ENCODE measurements at regions not wholly inside any gene's neighbourhood (a gene's known extent, or its start where the extent isn't known, plus 50 kb on each side); places are given as distances from the start of the nearest gene placed in this dataset.
"Not testable (repeated sequence)": the region's sequence is repeated elsewhere in the genome, so short reads cannot be mapped to it uniquely, and the experiment has no call there.

DNA sequence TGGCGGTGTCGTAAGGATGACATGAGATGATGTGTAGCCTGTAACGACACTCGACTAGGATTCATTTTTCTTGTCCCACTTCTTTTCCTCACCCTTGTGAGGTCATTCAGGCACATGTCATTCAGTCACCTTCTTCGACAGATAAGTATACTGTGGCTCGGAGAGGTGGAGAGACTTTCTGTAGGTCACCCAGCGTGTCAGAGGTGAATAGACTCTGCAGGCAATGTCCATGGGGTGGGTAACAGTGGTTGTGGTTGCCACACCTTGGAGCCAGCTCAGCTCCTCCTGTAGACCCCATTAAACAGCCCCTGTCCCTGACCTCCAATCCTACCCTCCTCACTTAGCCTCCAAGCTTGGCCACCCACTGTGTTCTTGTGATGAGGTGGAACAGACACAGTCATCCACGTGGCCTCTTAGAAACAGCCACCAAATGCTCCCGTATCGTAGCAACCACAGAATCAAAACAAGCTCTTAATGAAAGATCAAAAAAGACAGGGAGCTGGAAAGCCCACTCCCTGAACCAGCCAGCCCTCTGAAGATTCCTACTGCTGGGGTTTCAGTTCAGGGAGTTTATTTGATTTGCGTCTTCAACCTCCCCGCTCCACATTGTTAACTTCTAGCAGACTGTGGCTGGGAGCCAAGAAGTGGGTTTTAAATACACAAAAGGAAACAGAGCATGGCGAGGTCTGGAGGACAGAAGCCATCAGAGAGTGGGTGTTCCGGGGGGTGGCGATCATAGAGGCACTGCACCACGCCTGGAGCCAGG lies 89.0 kb upstream of the GRK3 start:
- TF ChIP-seq, protein P1, sequence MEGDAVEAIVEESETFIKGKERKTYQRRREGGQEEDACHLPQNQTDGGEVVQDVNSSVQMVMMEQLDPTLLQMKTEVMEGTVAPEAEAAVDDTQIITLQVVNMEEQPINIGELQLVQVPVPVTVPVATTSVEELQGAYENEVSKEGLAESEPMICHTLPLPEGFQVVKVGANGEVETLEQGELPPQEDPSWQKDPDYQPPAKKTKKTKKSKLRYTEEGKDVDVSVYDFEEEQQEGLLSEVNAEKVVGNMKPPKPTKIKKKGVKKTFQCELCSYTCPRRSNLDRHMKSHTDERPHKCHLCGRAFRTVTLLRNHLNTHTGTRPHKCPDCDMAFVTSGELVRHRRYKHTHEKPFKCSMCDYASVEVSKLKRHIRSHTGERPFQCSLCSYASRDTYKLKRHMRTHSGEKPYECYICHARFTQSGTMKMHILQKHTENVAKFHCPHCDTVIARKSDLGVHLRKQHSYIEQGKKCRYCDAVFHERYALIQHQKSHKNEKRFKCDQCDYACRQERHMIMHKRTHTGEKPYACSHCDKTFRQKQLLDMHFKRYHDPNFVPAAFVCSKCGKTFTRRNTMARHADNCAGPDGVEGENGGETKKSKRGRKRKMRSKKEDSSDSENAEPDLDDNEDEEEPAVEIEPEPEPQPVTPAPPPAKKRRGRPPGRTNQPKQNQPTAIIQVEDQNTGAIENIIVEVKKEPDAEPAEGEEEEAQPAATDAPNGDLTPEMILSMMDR (IDR thresholded peaks at IDR 0.05; ENCODE audit: insufficient read depth, low read length, poor library complexity, severe bottlenecking) = no peak
- no peak overlapping the region for H3K4me3 ChIP-seq (replicated peaks; ENCODE audit: low read depth, low read length)
- H3K36me3 ChIP-seq (ENCODE audit: control insufficient read depth, insufficient read depth, low read length) = no peaks in the 10 kb centered on the region
- DNase-seq (ENCODE audit: extremely low read depth, insufficient read length) = no peak
- no peaks in the 10 kb centered on the region for H3K27me3 ChIP-seq (replicated peaks; ENCODE audit: control insufficient read depth, insufficient read depth, low read length)

DNA sequence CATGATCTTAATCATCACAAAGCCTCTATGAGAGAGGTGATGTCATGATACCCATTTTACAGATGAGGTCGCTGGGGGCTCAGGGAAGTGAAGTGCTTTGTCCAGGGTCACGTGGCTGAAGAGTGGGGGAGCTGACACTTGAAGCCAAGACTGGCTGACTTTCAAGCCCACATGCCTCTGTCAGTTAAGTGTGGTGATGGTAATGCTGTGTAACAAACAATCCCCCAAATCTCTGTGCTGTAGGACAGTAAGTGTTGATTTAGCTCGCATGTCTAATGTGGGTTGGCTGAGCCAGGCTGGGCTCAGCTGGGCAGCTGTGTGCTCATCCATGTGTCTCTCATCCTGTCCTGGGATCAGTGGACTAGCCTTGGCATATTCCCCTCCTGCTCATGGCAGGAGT lies 87.1 kb upstream of the GRK3 start:
- no peak overlapping the region for H3K4me3 ChIP-seq (replicated peaks; ENCODE audit: low read depth, low read length)
- H3K36me3 ChIP-seq (ENCODE audit: control insufficient read depth, insufficient read depth, low read length) = no peaks in the 10 kb centered on the region
- DNase-seq (ENCODE audit: extremely low read depth, insufficient read length) = no peak
- TF ChIP-seq, protein P1 (IDR thresholded peaks at IDR 0.05; ENCODE audit: insufficient read depth, low read length, poor library complexity, severe bottlenecking) = no peak
- no peaks in the 10 kb centered on the region for H3K27me3 ChIP-seq (replicated peaks; ENCODE audit: control insufficient read depth, insufficient read depth, low read length)

DNA sequence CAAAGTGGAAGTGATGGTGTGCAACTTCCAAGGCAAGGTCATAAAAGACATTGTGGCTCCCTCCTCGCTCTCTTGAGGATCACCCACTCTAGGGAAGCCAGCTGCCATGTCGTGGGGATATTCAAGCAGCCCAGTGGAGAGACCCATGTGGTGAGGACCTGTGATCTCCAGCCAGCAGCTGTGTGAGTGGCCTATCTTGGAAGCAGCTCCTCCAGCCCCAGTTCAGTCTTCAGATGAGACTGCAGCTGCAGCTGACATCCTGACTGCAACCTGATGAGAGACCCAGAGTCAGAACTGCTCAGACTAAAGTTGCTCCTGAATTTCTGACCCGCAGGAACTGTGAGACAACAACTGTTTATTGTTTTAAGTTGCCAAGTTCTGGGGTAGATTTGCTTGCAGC lies 86.4 kb upstream of the GRK3 start:
- no peaks in the 10 kb centered on the region for H3K27me3 ChIP-seq (replicated peaks; ENCODE audit: control insufficient read depth, insufficient read depth, low read length)
- H3K4me3 ChIP-seq (replicated peaks; ENCODE audit: low read depth, low read length) = no peak overlapping the region
- DNase-seq (ENCODE audit: extremely low read depth, insufficient read length) = no peak
- TF ChIP-seq, protein P1 (IDR thresholded peaks at IDR 0.05; ENCODE audit: insufficient read depth, low read length, poor library complexity, severe bottlenecking) = no peak
- H3K36me3 ChIP-seq (ENCODE audit: control insufficient read depth, insufficient read depth, low read length) = no peaks in the 10 kb centered on the region

DNA sequence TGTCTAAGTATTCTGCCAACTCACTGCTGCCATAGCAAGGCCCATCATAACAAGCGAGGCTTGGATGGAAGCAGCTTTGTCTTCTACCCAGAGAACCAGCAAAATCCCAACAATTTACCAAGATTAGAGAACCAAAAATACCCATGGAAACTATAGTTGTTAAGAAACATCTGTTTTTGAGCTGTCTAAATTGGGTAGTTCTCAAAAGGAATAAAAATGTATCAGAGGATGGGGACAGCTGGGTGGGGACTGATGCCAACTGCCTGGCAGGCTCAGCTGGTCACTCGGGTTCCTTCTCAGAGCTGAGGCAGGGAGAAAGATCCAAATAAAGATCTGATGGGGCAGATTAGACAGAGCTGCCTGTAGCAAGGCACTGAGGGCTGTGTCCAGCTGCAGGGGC lies 85.9 kb upstream of the GRK3 start:
- no peak for DNase-seq (ENCODE audit: extremely low read depth, insufficient read length)
- TF ChIP-seq, protein P1 (IDR thresholded peaks at IDR 0.05; ENCODE audit: insufficient read depth, low read length, poor library complexity, severe bottlenecking) = no peak
- Histone ChIP-seq H3K36me3 (ENCODE audit: control insufficient read depth, insufficient read depth, low read length) (no peaks in the 10 kb centered on the region), H3K27me3 (replicated peaks; ENCODE audit: control insufficient read depth, insufficient read depth, low read length) (no peaks in the 10 kb centered on the region), H3K4me3 (replicated peaks; ENCODE audit: low read depth, low read length) (no peak overlapping the region)

DNA sequence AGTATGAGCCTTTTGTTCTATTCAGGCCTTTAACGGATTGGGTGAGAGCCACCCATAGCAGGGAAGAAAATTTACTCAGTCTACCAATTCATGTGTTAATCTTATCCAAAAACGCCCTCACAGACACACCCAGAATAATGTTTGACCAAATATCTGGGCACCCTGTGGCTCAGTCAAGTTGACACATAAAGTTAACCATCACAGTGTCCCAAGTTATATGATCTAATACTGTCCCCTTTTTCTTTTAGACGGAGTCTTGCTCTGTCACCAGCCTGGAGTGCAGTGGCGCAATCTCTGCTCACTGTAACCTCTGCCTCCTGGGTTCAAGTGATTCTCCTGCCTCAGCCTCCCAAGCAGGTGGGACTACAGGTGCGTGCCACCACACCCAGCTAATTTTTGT lies 83.6 kb upstream of the GRK3 start:
- DNase-seq (ENCODE audit: extremely low read depth, insufficient read length); H3K27me3 ChIP-seq (replicated peaks; ENCODE audit: control insufficient read depth, insufficient read depth, low read length); H3K4me3 ChIP-seq (replicated peaks; ENCODE audit: low read depth, low read length); H3K36me3 ChIP-seq (ENCODE audit: control insufficient read depth, insufficient read depth, low read length): not testable (repeated sequence)

DNA sequence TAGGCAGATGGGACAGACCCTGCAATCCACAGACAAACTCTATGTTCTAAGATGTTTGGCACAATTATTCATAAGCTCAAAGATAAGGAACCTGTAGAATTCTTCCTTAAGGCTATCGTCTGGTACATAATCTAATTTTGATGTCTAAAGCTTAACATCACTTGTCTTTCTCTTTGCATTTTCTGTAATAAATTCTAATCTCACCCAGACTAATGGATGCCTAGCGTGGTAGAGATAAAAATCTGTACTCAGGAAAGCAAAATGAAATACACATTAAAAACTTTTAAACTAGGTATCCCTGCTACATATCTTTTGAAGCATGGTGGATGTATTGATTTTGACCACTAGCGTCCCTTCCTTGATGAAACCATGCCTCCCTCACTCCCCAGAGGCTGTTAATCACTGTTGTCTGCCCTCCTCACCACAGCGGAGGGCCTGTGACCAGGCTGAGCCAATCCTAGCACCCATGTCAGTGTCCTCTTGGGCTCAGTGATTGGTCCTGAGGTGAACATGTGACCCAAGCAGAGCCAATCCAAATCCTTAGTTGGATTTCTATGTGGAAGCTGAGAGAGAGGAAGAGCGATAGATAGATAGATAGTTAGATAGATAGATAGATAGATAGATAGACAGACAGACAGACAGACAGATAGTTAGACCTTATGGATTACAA lies 82.2 kb upstream of the GRK3 start:
- no peak for DNase-seq (ENCODE audit: extremely low read depth, insufficient read length)
- TF ChIP-seq, protein P1 (IDR thresholded peaks at IDR 0.05; ENCODE audit: insufficient read depth, low read length, poor library complexity, severe bottlenecking) = no peak
- Histone ChIP-seq H3K36me3 (ENCODE audit: control insufficient read depth, insufficient read depth, low read length) (no peaks in the 10 kb centered on the region), H3K4me3 (replicated peaks; ENCODE audit: low read depth, low read length) (no peak overlapping the region), H3K27me3 (replicated peaks; ENCODE audit: control insufficient read depth, insufficient read depth, low read length) (no peaks in the 10 kb centered on the region)

All from GM06990 (cell line).